ENCODE measurements at regions not wholly inside any gene's neighbourhood (a gene's known extent, or its start where the extent isn't known, plus 50 kb on each side); places are given as distances from the start of the nearest gene placed in this dataset.

GRCh38 chr6:95660544-95660943 is 83.2 kb downstream of the MANEA start:
- no peaks in the 10 kb centered on the region for H3K27me3 Mint-ChIP-seq (ENCODE audit: low read depth)
- H3K36me3 Mint-ChIP-seq (ENCODE audit: insufficient read depth) = no peaks in the 10 kb centered on the region
- H3K4me1 Mint-ChIP-seq (ENCODE audit: low read depth) = no peaks in the 10 kb centered on the region
- H3K9me3 Mint-ChIP-seq = no peaks in the 10 kb centered on the region
- ATAC-seq (no peak), DNase-seq (no peak)
- H3K4me3 Mint-ChIP-seq = no peak overlapping the region

DNA sequence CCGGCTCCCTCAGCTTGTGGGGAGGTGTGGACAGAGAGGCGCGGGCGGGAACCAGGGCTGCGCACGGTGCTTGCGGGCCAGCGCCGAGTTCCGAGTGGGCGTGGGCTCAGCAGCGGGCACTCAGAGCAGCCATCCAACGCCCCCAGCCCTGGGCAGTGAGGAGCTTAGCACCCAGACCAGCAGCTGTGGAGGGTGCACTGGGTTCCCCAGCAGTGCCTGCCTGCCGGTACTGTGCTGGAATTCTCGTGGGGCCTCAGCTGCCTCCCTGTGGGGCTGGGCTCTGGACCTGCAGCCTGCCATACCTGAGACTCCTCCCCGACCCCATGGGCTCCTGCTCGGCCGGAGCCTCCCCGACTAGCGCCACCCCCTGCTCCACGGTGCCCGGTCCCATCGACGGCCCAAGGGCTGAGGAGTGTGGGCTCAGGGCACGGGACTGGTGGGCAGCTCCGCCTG is 92.7 kb downstream of the MANEA start:
- Mint-ChIP-seq H3K4me1 (ENCODE audit: low read depth) (no peaks in the 10 kb centered on the region), H3K9me3 (no peaks in the 10 kb centered on the region), H3K36me3 (ENCODE audit: insufficient read depth) (no peaks in the 10 kb centered on the region), H3K27me3 (ENCODE audit: low read depth) (no peaks in the 10 kb centered on the region), H3K4me3 (no peak overlapping the region)
- no peak for ATAC-seq
- no peak for DNase-seq

GRCh38 chr6:95676011-95676628 is 98.8 kb downstream of the MANEA start:
- no peak overlapping the region for H3K4me3 Mint-ChIP-seq
- H3K4me1 Mint-ChIP-seq (ENCODE audit: low read depth) = no peaks in the 10 kb centered on the region
- H3K9me3 Mint-ChIP-seq = no peaks in the 10 kb centered on the region
- no peaks in the 10 kb centered on the region for H3K36me3 Mint-ChIP-seq (ENCODE audit: insufficient read depth)
- no peak for ATAC-seq
- peaks cover 4% of the 10 kb centered on the region for H3K27me3 Mint-ChIP-seq (ENCODE audit: low read depth)
- no peak for DNase-seq

- no peaks in the 10 kb centered on the region for H3K9me3 Mint-ChIP-seq
- no peaks in the 10 kb centered on the region for H3K4me1 Mint-ChIP-seq (ENCODE audit: low read depth)
- ATAC-seq (no peak), DNase-seq (no peak)
- H3K27me3 Mint-ChIP-seq (ENCODE audit: low read depth) = peaks cover 4% of the 10 kb centered on the region
- no peak overlapping the region for H3K4me3 Mint-ChIP-seq
- no peaks in the 10 kb centered on the region for H3K36me3 Mint-ChIP-seq (ENCODE audit: insufficient read depth)
Measured at GRCh38 chr6:95679981-95680380, 102.6 kb downstream of the MANEA start.

- Mint-ChIP-seq H3K36me3 (ENCODE audit: insufficient read depth) (no peaks in the 10 kb centered on the region), H3K4me3 (no peak overlapping the region), H3K4me1 (ENCODE audit: low read depth) (no peaks in the 10 kb centered on the region), H3K27me3 (ENCODE audit: low read depth) (peaks cover 4% of the 10 kb centered on the region), H3K9me3 (no peaks in the 10 kb centered on the region)
- ATAC-seq (no peak), DNase-seq (no peak)
Measured at GRCh38 chr6:95681736-95682135, 104.4 kb downstream of the MANEA start.

DNA sequence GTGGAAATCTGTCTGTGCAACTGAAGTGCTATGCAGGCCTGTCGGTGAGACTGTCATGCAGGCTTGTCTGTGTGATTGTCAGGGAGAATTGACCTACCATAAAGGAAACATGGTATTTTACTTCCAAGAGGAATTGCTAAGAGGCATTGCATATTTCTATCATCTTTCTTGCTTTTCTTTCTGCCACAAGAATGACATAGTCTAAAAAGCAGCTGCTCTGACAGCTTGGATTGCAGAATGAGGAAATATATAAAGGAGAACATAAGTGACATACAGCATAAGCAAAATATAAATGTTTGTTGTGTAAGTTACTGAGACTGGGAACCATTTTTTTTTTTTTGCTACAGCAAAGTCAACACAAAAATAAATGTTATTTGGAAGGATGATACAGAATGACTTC is 105.1 kb downstream of the MANEA start:
- H3K9me3 Mint-ChIP-seq = no peaks in the 10 kb centered on the region
- peaks cover 4% of the 10 kb centered on the region for H3K27me3 Mint-ChIP-seq (ENCODE audit: low read depth)
- no peaks in the 10 kb centered on the region for H3K4me1 Mint-ChIP-seq (ENCODE audit: low read depth)
- no peaks in the 10 kb centered on the region for H3K36me3 Mint-ChIP-seq (ENCODE audit: insufficient read depth)
- no peak overlapping the region for H3K4me3 Mint-ChIP-seq
- ATAC-seq (no peak), DNase-seq (no peak)

DNA sequence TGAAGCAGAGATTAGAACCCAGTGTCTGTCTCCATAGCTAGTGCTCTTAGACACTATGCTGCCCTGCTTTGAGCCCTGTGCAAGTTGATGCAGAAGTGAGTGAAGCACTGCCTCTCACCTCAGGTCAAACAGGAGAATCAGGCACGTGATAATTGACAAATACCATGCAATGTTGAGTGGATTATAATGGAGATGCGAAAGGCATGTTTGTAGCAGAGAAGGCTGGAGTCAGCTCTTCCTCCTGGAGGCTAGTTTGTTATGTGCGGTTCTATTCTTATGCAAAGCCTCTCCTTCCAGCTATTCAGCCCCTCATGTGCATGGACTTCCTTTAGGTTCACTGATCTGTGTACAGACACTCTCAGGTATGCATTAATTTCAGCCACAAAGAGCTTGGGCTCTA is 108.5 kb downstream of the MANEA start:
- Mint-ChIP-seq H3K9me3 (no peaks in the 10 kb centered on the region), H3K36me3 (ENCODE audit: insufficient read depth) (no peaks in the 10 kb centered on the region), H3K4me1 (ENCODE audit: low read depth) (peaks cover 1% of the 10 kb centered on the region), H3K27me3 (ENCODE audit: low read depth) (no peaks in the 10 kb centered on the region), H3K4me3 (no peak overlapping the region)
- DNase-seq (no peak), ATAC-seq (no peak)

- ATAC-seq (no peak), DNase-seq (no peak)
- no peaks in the 10 kb centered on the region for H3K36me3 Mint-ChIP-seq (ENCODE audit: insufficient read depth)
- no peak overlapping the region for H3K4me3 Mint-ChIP-seq
- H3K27me3 Mint-ChIP-seq (ENCODE audit: low read depth) = no peaks in the 10 kb centered on the region
- no peaks in the 10 kb centered on the region for H3K9me3 Mint-ChIP-seq
- H3K4me1 Mint-ChIP-seq (ENCODE audit: low read depth) = peaks cover 3% of the 10 kb centered on the region
Measured at GRCh38 chr6:95686272-95686671, 108.9 kb downstream of the MANEA start.

- Mint-ChIP-seq H3K4me3 (no peak overlapping the region), H3K9me3 (no peaks in the 10 kb centered on the region), H3K27me3 (ENCODE audit: low read depth) (no peaks in the 10 kb centered on the region), H3K4me1 (ENCODE audit: low read depth) (peaks cover 3% of the 10 kb centered on the region), H3K36me3 (ENCODE audit: insufficient read depth) (no peaks in the 10 kb centered on the region)
- DNase-seq (no peak), ATAC-seq (no peak)
Measured at GRCh38 chr6:95686895-95687294, 109.6 kb downstream of the MANEA start.

DNA sequence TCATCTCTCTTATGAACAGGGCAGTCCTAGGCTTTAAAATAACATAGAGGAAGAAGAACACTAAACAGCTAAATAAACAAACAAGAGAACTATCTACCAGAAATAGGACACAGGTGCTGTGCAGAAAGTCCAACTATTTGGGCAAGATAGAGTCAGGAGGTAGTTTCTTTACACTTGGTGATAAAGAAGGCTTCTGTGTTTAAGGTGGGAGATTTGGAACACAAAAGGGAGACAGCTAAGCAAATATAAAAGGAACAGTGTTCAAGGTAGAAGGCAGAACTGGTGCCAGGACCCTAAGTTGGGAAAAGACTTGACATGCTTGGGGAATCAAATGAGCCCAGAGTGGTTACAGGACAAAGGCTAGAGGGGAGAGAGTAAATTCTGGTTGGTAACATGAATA is 110.5 kb downstream of the MANEA start:
- Mint-ChIP-seq H3K27me3 (ENCODE audit: low read depth) (no peaks in the 10 kb centered on the region), H3K4me3 (no peak overlapping the region), H3K4me1 (ENCODE audit: low read depth) (peaks cover 3% of the 10 kb centered on the region), H3K36me3 (ENCODE audit: insufficient read depth) (no peaks in the 10 kb centered on the region), H3K9me3 (no peaks in the 10 kb centered on the region)
- no peak for ATAC-seq
- no peak for DNase-seq

DNA sequence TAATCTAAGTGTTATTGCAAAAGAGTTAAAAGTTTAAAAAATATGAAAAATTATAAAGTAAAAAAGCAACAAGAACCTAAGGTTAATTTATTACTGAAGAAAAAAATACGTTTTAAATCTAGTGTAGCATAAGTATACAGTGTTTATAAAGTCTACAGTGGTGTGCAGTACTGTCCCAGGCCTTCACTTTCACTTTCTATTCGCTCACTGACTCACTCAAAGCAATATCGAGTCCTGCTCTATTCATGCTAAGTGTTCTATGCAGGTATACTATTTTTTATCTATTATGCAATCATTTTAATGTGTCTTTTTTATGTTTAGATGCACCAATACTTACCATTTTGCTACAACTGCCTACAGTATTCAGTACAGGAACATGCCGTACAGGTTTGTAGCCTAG is 113.0 kb downstream of the MANEA start:
- Mint-ChIP-seq H3K27me3 (ENCODE audit: low read depth) (no peaks in the 10 kb centered on the region), H3K36me3 (ENCODE audit: insufficient read depth) (no peaks in the 10 kb centered on the region), H3K4me1 (ENCODE audit: low read depth) (peaks cover 3% of the 10 kb centered on the region), H3K4me3 (no peak overlapping the region), H3K9me3 (no peaks in the 10 kb centered on the region)
- DNase-seq (no peak), ATAC-seq (no peak)

GRCh38 chr6:95693108-95693507 is 115.8 kb downstream of the MANEA start:
- no peak for DNase-seq
- Mint-ChIP-seq H3K4me3 (no peak overlapping the region), H3K27me3 (ENCODE audit: low read depth) (no peaks in the 10 kb centered on the region), H3K4me1 (ENCODE audit: low read depth) (peaks cover 3% of the 10 kb centered on the region), H3K36me3 (ENCODE audit: insufficient read depth) (no peaks in the 10 kb centered on the region), H3K9me3 (no peaks in the 10 kb centered on the region)
- no peak for ATAC-seq

DNA sequence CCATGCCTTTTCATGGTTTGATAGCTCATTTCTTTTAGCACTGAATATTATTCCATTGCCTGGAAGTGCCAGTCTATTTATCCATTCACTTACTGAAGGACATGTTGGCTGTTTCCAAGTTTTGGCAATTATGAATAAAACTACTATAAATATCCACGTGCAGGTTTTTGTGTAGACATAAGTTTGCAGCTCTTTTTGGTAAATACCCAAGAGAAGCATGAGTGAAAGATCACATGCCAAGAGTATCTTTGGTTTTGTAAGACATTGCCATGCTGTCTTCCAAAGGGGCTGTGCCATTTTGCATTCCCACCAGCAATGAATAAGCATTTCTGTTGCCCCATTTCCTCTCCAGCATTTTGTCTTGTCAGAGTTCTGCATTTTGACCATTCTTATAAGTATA is 120.9 kb downstream of the MANEA start:
- H3K36me3 Mint-ChIP-seq (ENCODE audit: insufficient read depth) = no peaks in the 10 kb centered on the region
- no peaks in the 10 kb centered on the region for H3K27me3 Mint-ChIP-seq (ENCODE audit: low read depth)
- no peaks in the 10 kb centered on the region for H3K9me3 Mint-ChIP-seq
- DNase-seq (no peak), ATAC-seq (no peak)
- H3K4me1 Mint-ChIP-seq (ENCODE audit: low read depth) = no peaks in the 10 kb centered on the region
- no peak overlapping the region for H3K4me3 Mint-ChIP-seq

DNA sequence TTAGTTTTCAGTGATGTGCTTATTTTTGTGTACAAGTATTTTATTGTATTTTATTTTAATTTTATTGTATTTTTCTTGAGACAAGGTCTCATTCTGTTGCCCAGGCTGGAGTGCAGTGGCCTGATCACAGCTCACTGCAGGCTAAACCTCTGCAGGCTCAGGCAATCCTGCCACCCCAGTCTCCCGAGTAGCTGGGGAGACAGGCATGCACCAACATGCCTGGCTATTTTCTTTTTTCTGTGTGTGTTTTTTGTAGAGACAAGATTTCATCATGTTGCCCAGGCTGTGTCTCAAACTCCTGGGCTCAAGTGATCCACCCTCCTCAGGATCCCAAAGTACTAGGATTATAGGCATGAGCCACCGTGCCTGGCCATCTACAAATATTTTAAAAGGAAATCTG is 146.3 kb downstream of the MANEA start:
- H3K27me3 Mint-ChIP-seq (ENCODE audit: low read depth) = no peaks in the 10 kb centered on the region
- no peaks in the 10 kb centered on the region for H3K36me3 Mint-ChIP-seq (ENCODE audit: insufficient read depth)
- peaks cover 8% of the 10 kb centered on the region for H3K9me3 Mint-ChIP-seq
- ATAC-seq (no peak), DNase-seq (no peak)
- H3K4me3 Mint-ChIP-seq = no peak overlapping the region
- no peaks in the 10 kb centered on the region for H3K4me1 Mint-ChIP-seq (ENCODE audit: low read depth)

GRCh38 chr6:95725344-95725743 is 148.0 kb downstream of the MANEA start:
- Mint-ChIP-seq H3K36me3 (ENCODE audit: insufficient read depth) (no peaks in the 10 kb centered on the region), H3K4me3 (no peak overlapping the region), H3K4me1 (ENCODE audit: low read depth) (no peaks in the 10 kb centered on the region), H3K9me3 (peaks cover 1% of the 10 kb centered on the region), H3K27me3 (ENCODE audit: low read depth) (no peaks in the 10 kb centered on the region)
- no peak for DNase-seq
- ATAC-seq = no peak

GRCh38 chr6:95740157-95740556 is 162.8 kb downstream of the MANEA start:
- Mint-ChIP-seq H3K9me3 (no peaks in the 10 kb centered on the region), H3K27me3 (ENCODE audit: low read depth) (no peaks in the 10 kb centered on the region), H3K4me1 (ENCODE audit: low read depth) (no peaks in the 10 kb centered on the region), H3K4me3 (no peak overlapping the region), H3K36me3 (ENCODE audit: insufficient read depth) (no peaks in the 10 kb centered on the region)
- ATAC-seq = no peak
- no peak for DNase-seq

All from activated T-cell treated with anti-CD3 and anti-CD28 coated beads, Interleukin-2, amount 50 U/mL, for 4 hours (primary cell).